Fibroblast of upper back skin (primary cell): ENCODE measurements at regions not wholly inside any gene's neighbourhood (a gene's known extent, or its start where the extent isn't known, plus 50 kb on each side); places are given as distances from the start of the nearest gene placed in this dataset.

ENCODE experiments used
- DNase-seq: peaks from one replicate; pipeline ENCODE4 v3.0.0-alpha.2; 2013

DNA sequence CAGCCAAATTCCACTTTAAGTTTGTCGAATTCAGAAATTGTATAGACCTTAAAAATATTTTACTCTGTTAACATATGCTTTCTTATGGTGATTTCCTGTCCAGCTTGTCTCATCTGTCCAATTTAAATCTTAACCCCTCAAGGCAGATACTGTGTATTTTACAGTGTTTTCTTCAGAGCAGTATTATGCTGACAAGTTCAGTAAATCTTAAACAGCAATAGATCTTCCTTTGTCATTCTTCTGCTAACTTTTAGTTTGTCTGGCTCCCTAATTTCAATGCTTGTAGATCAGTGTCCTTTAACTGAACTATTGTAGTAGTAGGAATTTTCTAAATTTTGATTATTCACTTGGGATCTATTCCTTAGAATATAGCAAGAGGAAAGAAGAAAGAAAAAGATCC, 52.8 kb upstream of the MEIS1 start:
- no peak for DNase-seq

DNA sequence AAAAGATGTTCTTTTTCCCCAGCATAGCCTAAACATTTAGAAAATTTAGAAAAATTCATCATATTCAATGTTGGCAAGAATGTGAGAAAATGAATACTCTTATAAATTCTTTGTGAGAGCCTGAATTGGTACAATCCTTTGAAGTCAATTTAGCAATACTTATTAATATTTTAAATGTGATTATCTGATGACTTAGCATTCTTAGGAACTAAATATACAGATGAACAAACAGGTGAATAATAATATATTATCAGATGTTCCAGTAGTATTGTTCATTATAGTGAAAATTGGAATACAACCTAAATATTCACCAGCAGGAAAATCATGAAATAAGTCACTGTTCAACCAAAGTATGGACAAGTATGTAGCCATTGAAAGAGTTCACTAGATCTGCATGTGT, 55.5 kb upstream of the MEIS1 start:
- no peak for DNase-seq

DNA sequence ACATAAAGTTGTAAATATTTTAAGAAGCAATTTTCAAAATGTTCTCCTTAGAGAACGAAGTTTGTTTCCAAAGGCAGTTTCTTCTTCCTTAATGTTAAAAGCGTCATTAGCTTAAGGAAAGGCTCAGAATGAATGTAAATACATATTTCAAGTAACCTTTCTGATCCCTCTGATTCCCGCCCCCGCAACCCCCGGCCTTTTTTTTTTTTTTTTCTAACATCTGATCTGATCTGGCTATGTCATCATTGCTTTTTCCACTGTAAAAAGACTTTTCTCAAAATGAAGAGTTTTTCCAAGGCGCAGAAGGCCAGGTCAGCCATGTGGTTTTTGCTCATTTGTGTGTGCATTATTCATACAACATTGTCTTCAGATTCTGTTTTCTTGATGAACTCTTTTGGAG, 57.1 kb upstream of the MEIS1 start:
- DNase-seq, result no peak

DNA sequence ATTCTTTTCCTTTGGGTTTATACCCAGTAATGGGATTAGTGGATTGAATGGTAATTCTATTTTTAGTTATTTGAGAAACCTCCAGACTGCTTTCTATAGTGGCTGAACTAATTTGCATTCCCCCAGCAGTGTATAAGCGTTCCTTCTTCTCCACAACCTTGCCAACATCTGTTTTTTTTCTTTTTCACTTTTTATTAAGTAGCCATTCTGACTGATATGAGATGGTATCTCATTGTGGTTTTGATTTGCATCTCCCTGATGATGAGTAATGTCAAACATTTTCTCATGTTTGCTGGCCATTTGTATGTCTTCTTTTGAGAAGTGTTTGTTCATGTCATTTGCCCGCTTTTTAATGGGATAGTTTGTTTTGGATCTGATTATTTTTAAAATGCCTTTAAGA, 64.1 kb upstream of the MEIS1 start:
- no peak for DNase-seq

DNA sequence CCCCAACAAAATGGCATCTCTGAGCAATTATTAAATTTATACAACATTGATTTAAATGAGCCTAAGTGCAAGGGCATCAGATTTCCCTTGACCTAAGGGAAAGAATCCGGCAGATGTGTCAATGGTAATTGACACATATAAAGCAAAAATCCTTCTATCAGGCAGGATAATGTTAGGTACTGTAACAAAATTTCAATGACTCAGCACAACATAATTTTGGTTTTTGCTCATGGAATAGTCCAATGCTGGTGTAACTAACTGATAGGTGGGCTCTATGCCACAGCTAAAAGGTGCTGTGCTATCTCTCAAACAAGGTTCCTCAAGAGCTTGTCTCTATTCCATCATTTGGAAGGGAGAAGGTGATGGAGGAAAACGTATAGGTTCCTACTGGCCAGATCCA, 68.3 kb upstream of the MEIS1 start:
- DNase-seq, result no peak

DNA sequence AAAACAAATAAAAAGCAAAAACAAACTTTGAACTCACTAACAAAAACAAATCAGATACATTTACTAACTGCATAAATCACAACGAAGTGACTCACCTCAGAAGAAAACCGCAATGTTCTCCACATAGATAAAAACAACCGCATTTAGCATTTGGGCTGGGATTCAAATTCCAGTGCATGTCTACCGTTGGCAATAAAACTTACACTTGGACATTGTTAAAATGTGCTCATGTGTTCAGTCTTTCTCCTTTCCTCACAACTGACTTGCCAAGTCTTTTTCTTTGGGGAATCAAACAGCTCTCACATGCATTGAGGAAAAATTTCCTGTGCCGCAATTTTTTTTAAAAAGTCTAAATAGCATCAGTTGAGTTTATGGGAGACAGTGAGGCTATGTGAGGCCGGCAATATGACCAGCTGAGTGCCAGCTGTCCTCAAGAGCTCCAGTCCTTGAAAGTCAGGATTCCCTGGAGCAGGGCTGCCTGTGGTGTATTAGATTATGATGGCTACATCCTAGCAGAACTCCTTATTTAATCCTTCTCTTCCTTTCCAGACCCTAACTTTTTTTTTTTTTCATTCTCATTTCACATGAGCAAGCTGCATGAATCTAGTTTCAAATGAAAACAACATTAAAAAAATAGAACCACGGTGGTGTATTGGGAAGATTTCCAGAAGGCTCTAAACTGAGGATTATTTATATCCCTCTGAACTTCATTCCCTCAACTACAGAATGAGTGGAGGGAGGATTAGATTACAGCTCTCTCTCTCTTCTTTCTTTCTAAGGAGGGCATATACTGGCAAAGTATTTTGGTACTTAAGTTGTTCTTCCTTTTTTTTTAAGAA, 70.2 kb upstream of the MEIS1 start:
- DNase-seq, result peak; percentile 89

DNA sequence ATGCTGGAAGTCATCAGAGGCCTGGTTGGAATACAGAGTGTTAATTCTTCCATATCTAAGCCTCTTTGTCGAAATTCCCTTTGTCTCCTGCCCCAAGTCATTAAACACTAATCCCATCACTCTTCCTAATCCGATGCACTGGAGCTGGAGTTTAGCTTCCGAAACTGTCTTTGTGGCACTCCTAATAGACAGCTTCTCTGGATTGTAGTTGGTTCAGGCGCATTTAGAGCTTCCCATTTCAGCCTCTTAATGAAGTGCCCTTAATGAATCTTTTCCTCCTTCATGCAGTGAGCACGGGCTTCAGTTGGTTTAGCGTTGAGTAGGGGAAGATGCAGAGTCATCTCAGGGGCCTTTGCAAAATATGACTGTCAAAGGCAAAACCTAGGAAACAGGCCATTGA, 72.2 kb upstream of the MEIS1 start:
- DNase-seq, result no peak

DNA sequence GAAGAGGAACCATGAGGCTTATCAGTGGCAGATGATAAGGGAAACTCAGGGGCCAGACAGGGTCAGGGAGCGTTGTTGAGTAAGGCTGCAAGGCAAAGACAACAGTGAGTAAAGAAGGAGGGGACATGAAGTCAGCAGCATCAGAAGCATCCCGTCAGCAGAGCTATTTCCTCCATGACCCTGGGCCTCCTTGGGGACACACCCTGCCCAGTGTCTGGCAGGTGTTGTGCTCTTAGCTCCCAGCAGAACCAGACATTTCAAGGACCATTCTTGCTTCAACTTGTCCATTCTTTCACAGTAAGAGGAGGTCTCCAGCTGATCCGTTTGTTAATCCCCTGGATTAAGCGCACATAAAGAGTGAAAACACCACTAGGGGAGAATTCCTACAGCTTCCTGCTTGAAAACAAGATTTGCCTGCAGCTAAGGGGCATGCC, 88.7 kb upstream of the MEIS1 start:
- no peak for DNase-seq

DNA sequence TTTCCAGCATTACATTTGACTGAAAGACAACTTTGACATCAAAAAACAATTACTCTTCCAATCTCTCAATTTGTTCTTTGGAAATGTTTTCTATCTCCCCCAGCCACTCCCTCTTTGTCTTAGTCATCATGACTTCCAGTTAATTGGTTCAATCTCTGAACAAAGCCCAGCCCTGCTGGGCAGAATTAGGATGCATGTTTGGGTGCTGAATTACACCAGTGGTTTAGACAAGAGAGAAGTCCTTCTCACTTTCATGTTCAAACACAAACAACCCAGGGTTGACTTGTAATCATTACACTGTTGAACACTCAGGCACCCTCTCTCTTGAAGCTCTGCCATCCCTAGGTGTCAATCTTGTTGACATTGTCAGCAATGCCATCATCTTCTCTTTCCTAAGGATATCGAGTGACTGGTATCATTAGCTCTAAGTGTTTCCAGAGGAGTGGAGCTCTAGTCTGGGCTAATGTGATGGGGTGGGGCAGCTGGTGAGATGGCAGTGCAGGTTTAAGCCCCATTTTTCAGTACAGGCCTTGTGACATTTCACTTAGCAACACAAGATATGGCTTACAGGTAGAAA, 90.8 kb upstream of the MEIS1 start:
- no peak for DNase-seq

DNA sequence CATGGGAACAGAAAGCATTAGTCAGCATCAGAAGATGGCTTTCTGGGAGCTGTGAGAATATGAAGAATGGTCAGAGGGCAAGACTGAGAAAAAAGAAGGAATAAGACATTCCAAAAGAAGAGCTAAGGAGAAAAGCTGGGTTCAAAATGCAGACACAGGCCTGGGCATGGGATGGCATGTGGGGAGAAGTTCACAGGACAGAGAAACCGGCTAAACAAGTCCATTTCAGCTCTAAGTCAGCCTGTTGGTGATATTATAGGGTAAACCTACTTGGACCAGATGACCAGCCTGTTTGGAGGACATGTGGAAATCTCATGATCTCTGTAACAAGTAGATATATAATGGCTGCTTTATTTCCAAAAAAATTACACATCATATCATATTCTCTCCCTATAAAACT, 91.7 kb upstream of the MEIS1 start:
- DNase-seq, result no peak

DNA sequence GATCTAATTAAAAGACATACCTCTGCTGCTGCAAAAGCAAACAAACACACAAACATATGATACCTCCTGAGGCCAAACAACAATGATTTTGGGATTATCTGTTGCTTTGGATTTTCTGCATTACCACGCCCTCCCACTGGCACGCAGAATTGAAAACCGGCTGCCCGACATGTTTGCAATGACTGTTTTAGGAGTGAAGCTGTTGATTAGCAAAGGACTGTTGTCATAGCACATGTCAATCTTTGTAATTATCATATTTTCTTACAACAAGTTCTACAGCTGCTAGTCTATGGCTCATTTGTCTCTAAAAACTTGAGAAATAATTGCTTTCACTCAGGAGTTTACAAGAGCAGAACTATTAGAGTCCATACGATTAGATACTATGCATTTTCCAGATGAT, 94.4 kb upstream of the MEIS1 start:
- DNase-seq, result no peak

DNA sequence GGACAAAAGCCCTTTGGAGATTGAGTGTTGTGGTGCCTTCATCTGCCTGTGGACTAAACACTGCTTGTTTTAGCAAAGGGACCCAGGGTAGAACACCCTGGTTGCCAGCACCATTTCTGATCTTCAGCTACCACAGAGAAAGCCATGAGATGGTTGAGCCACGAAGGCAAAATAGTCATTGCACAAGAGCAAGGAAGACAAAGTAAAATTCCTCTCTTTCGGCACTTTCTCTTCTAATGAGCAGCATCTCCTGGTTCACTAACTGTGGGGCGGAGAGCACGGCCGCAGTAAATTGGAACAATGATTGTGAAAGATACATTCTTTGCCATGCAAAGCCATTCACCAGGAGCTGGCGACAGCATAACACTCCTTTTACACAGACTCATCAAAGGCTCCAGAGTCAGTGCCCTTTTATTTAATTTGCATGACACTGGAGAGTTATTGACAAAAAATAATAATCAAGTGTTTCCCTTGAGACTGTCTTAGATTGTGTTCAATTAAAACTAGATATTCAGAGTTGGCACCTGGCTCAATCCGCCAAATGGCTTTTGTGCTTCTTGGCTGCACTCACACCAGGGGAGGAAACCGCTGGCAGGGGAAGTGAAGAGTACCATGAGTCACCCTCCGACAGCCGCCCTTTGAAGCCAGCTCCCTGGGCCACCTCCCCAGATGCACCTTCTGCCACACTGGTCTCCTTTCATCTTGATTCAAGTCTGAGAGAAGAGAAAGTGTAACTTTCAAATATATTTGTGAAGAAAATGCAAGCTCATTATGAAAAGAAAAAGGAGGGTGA, 100.5 kb upstream of the MEIS1 start:
- peak; percentile 0 for DNase-seq

DNA sequence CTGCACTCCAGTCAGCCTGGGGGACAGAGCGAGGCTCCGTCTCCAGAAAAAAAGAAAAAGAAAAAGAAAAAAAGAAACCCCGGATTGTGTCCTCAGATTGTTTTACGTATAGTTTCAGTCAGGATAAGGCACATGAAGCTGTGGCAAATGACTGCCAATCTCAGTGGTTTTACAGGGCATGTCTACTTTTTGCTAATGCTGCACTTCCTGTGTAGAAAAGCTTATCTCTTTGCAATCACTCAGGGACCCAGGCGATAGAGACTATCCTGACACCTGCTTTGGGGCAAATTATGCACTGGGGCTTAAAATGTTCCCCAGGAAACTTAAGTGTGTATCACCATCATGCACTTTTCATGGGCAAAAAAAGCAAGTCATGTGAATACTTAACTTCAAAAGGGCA, 103.7 kb upstream of the MEIS1 start:
- DNase-seq, result no peak

DNA sequence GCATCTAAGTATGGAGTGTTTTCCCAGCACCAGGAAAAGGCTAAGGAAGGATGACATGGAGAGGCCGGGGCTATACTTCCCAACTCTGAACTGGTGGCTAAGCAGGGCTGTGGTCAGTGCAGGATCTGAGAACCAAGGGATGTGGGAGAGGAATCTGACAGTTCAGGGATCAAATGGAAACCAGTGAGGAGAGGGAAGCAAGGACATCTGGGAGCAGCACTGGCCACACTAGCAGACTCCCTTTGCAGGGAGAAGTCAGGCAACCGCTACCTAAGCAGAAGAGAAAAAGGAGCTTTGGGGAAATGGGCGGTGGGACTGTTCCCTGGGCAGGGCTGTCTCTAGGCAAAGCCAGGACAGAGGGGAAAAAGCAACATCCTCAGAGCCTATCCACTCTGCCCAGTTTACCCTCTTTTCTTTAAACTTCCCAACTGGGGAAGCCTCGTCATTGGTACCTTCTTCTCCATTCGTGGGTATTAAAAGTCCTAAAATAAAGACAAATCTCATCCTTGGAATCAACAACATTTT, 105.8 kb upstream of the MEIS1 start:
- DNase-seq, result no peak

DNA sequence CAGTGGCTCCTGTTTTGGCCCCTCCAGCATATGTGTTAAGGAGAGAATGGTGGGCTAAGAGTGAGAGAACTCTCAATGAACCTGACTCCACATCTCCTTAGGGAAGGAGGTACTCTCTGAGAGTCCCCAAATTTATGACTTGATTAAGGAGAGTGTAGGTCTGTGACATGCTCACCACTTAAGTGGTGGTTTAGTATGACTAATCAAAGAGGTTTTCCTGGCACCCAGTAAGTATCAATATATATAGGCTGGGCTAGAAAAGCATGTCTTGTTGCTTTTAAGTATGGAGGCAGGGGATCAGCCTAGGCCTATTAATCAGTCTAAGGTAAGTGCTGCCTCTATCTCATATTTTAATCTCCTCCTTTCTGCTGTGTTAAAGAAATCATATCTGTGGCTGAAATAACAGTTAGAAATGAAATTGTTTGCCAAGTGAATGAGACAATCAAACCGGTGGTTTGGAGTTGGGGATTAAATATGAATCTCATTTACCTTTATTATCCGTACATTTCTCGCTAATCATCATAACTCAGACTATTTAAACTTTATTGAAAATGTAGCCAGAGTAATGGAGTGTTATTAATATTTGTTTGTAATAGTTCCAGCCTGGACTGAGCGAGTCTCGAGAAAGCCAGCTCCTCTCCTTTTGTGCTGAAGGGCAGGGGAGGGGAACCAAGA, 107.7 kb upstream of the MEIS1 start:
- no peak for DNase-seq

DNA sequence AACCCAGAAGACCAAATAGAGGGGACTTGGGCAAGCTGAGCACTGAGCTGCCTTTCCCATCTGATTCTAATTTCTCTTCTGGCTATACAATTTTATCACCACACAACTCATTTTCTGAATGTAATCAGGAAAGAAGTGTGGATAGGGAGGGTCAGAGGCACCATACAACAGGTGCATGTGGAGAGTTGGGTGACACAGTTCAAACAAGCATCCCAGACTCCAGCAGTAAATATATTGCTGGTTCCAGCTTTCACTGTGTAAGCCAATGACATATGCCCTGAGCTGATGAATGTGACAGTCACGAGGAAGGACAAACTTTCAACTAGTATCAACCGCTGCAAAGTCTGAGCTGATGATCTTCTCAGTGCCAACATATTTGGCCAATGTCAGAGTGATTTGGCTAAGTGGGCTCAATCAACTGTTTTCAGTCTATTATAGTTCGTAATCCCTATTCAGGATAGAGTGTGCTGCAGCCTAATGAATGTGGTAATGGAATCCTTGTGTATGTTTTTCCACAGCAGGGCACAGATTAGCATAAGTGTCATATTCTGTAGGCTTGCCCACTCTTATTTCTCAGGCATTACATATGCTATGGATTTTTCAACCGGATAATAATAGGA, 109.9 kb upstream of the MEIS1 start:
- no peak for DNase-seq

DNA sequence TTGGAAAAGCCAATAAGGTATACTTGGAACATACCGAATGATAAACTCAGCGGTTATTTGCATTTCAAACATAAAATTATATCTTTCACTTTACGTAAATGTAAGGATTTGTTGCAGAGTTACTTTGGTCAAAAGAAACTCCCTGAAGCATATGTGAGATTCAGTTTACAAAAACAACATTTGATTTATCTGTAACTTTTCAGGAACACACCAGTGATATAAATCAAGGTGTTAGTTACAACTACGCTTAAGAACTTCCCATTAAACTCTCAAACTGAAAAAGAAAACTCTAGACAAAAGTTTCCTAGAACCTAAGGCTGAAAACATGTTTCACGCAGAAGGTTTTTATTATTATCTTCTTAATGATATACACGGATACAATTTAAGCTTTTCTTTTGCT, 110.6 kb upstream of the MEIS1 start:
- DNase-seq, result no peak

DNA sequence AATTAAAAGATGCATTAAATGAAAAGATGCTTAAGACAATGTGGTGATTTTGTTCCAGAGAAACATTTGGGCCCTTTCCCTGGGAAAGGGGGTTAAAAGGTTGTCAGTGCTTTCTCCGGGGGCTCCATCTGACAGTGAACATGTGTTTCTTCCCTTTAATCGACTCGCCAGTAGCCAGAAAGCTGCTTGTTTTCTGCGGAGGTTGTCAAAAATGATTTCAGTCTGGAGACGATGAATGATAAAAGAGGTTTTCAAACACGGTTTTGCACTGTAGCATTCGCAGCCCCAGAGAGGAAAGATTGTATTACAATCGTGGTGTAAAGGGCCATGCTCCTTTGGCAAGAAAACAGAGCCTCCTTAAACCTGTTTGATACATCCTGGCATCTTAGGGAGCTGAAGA, 111.5 kb upstream of the MEIS1 start:
- no peak for DNase-seq

DNA sequence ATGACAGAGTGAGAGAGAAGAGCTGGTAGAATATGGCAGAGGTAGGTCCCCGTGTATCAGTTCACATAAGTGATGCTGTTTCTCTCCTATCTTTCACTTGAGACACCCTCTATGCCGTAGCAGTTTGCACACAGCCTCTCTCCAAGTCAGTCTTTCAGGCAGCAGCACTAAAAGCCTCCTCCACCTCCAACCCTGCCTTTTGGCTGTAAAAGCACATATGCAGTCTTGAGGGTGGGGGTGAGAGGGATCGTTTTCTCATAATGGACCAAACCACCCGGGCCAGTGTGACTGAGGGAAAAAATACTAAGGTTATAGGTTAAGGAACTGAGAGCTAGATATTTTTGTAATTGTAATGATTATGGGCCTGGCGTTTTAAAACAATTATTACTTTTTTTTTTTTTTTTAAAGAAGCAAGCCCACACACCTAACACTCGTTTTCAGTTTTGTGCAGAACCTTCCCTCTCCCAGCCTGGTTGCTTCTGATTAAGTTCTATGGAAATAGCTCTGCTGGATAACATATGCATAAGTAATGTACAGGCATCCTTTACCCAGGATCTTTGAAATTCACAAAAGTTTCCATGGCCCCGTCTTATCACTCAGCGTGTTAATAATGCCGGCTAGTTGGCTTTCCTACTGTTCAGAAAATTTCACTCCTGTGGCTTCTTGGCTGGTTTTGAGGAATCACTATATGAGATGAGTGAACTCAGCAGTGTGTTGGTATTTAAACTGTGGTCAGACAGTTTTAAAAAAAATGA, 112.2 kb upstream of the MEIS1 start:
- DNase-seq, result no peak

DNA sequence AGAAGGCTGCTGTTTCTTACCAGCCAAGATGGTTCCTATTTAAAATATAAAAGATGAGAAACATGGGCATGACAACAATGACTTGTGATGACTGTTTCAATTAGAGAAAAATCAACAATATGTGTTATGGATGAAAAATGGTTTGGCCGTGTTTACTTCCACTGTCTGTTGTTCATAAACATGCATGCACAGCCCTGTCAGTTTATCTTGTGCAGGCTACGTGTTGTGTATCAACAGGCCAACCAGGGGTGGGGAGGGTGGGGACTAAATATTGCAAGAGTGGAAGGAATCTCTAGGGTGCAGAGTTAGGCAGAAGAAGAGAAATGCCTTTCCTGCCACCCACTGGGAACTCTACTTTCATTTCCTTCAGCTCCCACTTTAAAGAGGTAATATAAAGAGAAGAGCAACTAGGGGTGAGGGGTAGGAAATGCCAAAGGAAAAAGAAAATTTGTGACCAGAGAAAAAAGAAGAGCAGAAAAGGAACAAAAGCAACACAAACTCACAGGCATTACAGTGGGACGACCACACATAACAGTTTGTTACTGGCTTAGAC, 116.8 kb upstream of the MEIS1 start:
- DNase-seq, result no peak

DNA sequence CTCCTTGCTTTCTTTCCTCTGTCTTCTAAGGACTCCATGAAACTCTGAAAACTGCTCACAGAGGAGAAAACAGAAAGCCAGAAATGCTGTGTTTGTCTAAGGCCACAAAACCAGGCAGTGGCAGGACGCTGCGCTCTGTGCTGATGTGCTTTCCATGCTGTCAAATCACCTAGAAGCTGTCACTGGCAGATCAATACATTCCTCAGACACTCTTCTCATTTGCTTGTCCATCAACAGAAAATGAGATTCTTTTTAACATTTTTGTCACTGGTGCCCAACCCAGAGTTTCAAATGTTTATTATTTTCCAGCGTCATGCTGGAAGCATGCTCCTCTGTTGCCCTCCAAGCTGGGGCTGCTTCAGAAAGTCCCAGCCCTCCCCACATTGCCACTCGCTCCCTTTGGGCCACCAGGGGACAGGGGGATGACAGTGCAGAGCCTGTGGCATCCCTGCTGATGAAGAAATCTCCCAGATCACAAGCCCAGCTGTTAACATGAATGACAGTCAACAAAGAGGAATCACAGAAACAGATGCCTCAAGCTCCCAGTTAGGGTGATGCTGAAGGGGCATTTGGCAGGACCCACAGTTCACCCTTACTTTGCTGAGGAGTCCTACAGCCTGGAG, 117.5 kb upstream of the MEIS1 start:
- DNase-seq, result no peak
